Upper lobe of right lung (tissue), 1 donor: ENCODE measurements at regions not wholly inside any gene's neighbourhood (a gene's known extent, or its start where the extent isn't known, plus 50 kb on each side); places are given as distances from the start of the nearest gene placed in this dataset.

ENCODE experiments used
- ATAC-seq: fragments of 200-7000 bp; cut with Tn5 transposase; one replicate; pipeline ENCODE4 v1.9.1; 2020; ENCODE audit warnings: mild to moderate bottlenecking, moderate library complexity
- DNase-seq: peaks from one replicate; pipeline ENCODE4 v3.0.0-alpha.2; 2020
- H3K27ac ChIP-seq: fragments of 200-600 bp; one replicate; pipeline ENCODE4 v1.8.0; 2022
- H3K27me3 ChIP-seq: fragments of 200-600 bp; one replicate; pipeline ENCODE4 v1.8.0; 2022; ENCODE audit warnings: mild to moderate bottlenecking
- H3K36me3 ChIP-seq: fragments of 200-600 bp; one replicate; pipeline ENCODE4 v1.8.0; 2022
- H3K4me1 ChIP-seq: fragments of 200-600 bp; one replicate; pipeline ENCODE4 v1.8.0; 2022
- H3K4me3 ChIP-seq: fragments of 200-600 bp; one replicate; pipeline ENCODE4 v1.8.0; 2022; ENCODE audit warnings: mild to moderate bottlenecking
- H3K9me3 ChIP-seq: fragments of 200-600 bp; one replicate; pipeline ENCODE4 v1.8.0; 2022
- intact Hi-C: fragments of 100-400 bp; cut with DNase I; formaldehyde crosslinking; loops from one replicate; pipeline ENCODE4 v1.11.0; 2022
- TF ChIP-seq, protein P1 (sequence below): fragments of 200-600 bp; IDR thresholded peaks from one replicate; pipeline ENCODE4 v1.8.0; 2022; ENCODE audit warnings: antibody characterized with exemption
- donor health status: DM: no; HTN: yes; CAD: no; lungs with severe emphysema.

DNA sequence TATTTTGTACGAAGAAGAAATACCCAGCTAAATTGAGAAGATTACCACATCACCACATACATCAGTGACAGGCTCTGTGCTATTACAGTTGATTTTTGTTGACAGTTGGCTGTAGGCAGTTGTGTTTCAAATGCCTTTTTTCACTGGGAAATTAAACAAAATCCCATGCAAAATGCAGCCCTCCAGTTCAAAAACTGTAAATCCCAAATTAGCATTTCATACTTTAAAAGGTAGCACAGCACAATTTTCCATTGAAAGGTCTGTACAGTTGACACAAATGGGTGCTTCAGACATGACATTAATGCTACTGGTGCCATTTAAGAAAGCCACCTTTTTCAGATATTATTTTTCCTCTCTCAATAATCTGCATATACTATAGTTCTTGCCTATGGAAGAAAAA, 807.2 kb downstream of the BCL11A start:
- H3K4me1 ChIP-seq = no peaks in the 10 kb centered on the region
- no peak overlapping the region for H3K27ac ChIP-seq
- no peak for ATAC-seq
- no peaks in the 10 kb centered on the region for H3K9me3 ChIP-seq
- DNase-seq = no peak
- H3K4me3 ChIP-seq = no peak overlapping the region
- intact Hi-C loops = no loop called here
- H3K36me3 ChIP-seq = no peaks in the 10 kb centered on the region
- no peaks in the 10 kb centered on the region for H3K27me3 ChIP-seq
- TF ChIP-seq, protein P1, sequence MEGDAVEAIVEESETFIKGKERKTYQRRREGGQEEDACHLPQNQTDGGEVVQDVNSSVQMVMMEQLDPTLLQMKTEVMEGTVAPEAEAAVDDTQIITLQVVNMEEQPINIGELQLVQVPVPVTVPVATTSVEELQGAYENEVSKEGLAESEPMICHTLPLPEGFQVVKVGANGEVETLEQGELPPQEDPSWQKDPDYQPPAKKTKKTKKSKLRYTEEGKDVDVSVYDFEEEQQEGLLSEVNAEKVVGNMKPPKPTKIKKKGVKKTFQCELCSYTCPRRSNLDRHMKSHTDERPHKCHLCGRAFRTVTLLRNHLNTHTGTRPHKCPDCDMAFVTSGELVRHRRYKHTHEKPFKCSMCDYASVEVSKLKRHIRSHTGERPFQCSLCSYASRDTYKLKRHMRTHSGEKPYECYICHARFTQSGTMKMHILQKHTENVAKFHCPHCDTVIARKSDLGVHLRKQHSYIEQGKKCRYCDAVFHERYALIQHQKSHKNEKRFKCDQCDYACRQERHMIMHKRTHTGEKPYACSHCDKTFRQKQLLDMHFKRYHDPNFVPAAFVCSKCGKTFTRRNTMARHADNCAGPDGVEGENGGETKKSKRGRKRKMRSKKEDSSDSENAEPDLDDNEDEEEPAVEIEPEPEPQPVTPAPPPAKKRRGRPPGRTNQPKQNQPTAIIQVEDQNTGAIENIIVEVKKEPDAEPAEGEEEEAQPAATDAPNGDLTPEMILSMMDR = no peak

GRCh38 chr2:59745085-59745484, 808.4 kb downstream of the BCL11A start:
- DNase-seq = no peak
- Histone ChIP-seq H3K36me3 (no peaks in the 10 kb centered on the region), H3K27me3 (no peaks in the 10 kb centered on the region), H3K27ac (no peak overlapping the region), H3K4me3 (no peak overlapping the region), H3K4me1 (no peaks in the 10 kb centered on the region), H3K9me3 (no peaks in the 10 kb centered on the region)
- intact Hi-C loops = no loop called here
- no peak for ATAC-seq
- TF ChIP-seq, protein P1 = no peak

DNA sequence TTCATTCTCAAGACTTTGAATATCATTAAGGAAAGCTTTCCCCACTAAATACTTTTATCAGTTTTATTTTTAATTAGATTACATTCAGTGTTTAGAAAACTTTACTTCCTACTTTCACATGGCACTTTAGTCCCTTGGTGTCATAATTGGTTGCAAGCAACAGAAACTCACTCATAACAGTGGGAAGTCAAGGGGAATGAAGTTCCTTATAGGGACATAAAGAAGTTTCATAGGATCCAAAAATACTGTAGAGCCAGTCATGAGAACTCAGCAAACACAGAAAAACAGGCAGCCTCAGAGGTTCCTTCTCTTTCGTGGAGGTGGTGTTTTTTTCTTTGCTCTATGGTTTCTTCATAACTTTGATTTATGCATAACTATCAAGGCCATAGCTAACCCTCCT, 809.0 kb downstream of the BCL11A start:
- Histone ChIP-seq H3K27me3 (no peaks in the 10 kb centered on the region), H3K9me3 (no peaks in the 10 kb centered on the region), H3K36me3 (no peaks in the 10 kb centered on the region), H3K4me3 (no peak overlapping the region), H3K27ac (no peak overlapping the region), H3K4me1 (no peaks in the 10 kb centered on the region)
- TF ChIP-seq, protein P1 = no peak
- ATAC-seq (no peak), DNase-seq (no peak)
- intact Hi-C loops = no loop called here

GRCh38 chr2:59741840-59742239, 811.6 kb downstream of the BCL11A start:
- Histone ChIP-seq H3K4me3 (no peak overlapping the region), H3K27ac (no peak overlapping the region), H3K27me3 (no peaks in the 10 kb centered on the region), H3K9me3 (no peaks in the 10 kb centered on the region), H3K36me3 (no peaks in the 10 kb centered on the region), H3K4me1 (no peaks in the 10 kb centered on the region)
- no peak for ATAC-seq
- intact Hi-C loops = no loop called here
- TF ChIP-seq, protein P1 = no peak
- DNase-seq = no peak

DNA sequence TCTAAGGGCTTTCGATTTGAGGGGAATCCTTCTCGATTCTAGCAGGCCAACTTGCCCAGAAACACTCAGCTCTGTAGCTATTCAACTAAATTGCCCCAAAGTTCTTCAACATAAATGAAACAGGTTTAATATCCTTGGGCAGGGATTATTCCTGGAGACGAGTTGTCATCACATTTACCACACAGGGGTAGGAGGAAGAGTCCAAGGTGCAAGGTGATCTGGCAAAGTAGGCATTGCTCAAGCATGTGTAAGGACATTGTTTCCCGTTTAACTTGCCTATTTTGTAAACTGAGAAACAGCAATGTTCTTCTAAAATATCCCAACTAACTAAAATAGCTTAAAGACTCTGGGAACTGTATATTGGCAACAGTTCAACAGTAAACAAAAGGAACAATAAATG, 814.3 kb downstream of the BCL11A start:
- TF ChIP-seq, protein P1 = no peak
- Histone ChIP-seq H3K4me3 (no peak overlapping the region), H3K9me3 (no peaks in the 10 kb centered on the region), H3K36me3 (no peaks in the 10 kb centered on the region), H3K27ac (no peak overlapping the region), H3K4me1 (no peaks in the 10 kb centered on the region), H3K27me3 (no peaks in the 10 kb centered on the region)
- intact Hi-C loops = no loop called here
- DNase-seq = no peak
- no peak for ATAC-seq

- H3K36me3 ChIP-seq = no peaks in the 10 kb centered on the region
- ATAC-seq = no peak
- no peak overlapping the region for H3K27ac ChIP-seq
- H3K4me3 ChIP-seq = no peak overlapping the region
- DNase-seq = no peak
- H3K9me3 ChIP-seq = no peaks in the 10 kb centered on the region
- no peaks in the 10 kb centered on the region for H3K4me1 ChIP-seq
- TF ChIP-seq, protein P1 = no peak
- intact Hi-C loops = no loop called here
- H3K27me3 ChIP-seq = no peaks in the 10 kb centered on the region
These were observed 816.2 kb downstream of the BCL11A start for GRCh38 chr2:59737299-59737698.
